HEK293T (cell line): ENCODE measurements at regions not wholly inside any gene's neighbourhood (a gene's known extent, or its start where the extent isn't known, plus 50 kb on each side); places are given as distances from the start of the nearest gene placed in this dataset.

Experiments
- BHLHE40 ChIP-seq: fragments of 450-650 bp; IDR thresholded peaks from 2 replicates; pipeline ENCODE4 v1.6.1; 2016; ENCODE audit warnings: mild to moderate bottlenecking, moderate library complexity, borderline replicate concordance
- FOXA1 ChIP-seq: fragments of 450-650 bp; IDR thresholded peaks from 2 replicates; pipeline ENCODE4 v1.6.1; 2016; ENCODE audit warnings: mild to moderate bottlenecking
- FOXK2 ChIP-seq: fragments of 450-650 bp; IDR thresholded peaks from 2 replicates; pipeline ENCODE4 v1.6.1; 2016; ENCODE audit warnings: mild to moderate bottlenecking
- FOXM1 ChIP-seq: fragments of 450-650 bp; IDR thresholded peaks from 2 replicates; pipeline ENCODE4 v1.6.1; 2017; ENCODE audit warnings: mild to moderate bottlenecking, borderline replicate concordance
- L3MBTL2 ChIP-seq: fragments of 450-650 bp; conservative IDR thresholded peaks from 2 replicates; pipeline ENCODE4 v1.6.1; 2016; ENCODE audit warnings: mild to moderate bottlenecking
- SUZ12 ChIP-seq: fragments of 450-650 bp; IDR thresholded peaks from 2 replicates; pipeline ENCODE4 v1.6.1; 2016; ENCODE audit warnings: mild to moderate bottlenecking

- no peak for TF ChIP-seq SUZ12
- TF ChIP-seq FOXA1 = no peak
- no peak for TF ChIP-seq FOXK2
- TF ChIP-seq FOXM1 = no peak
- TF ChIP-seq L3MBTL2 = no peak
- no peak for TF ChIP-seq BHLHE40
Measured at GRCh38 chr14:71651228-71651627, 281.0 kb upstream of the RGS6 start.
